DOHH2 (cell line): ENCODE measurements at regions not wholly inside any gene's neighbourhood (a gene's known extent, or its start where the extent isn't known, plus 50 kb on each side); places are given as distances from the start of the nearest gene placed in this dataset.

Source experiments
- H3F3A ChIP-seq: fragments of 200-600 bp; sonication (generic), shearing (Covaris generic); 2 replicates; pipeline ENCODE4 v1.6.0; 2016; ENCODE audit warnings: antibody characterized with exemption, mild to moderate bottlenecking; ENCODE audit not compliant: control insufficient read depth, insufficient read depth
- H3K27ac ChIP-seq: fragments of 200-600 bp; sonication (generic); 2 replicates; pipeline ENCODE4 v1.5.1; 2014; ENCODE audit warnings: low read depth, mild to moderate bottlenecking, low read length, moderate library complexity
- H3K27me3 ChIP-seq: fragments of 200-600 bp; sonication (generic); 2 replicates; pipeline ENCODE4 v1.6.1; 2014; ENCODE audit warnings: mild to moderate bottlenecking, low read length, mixed read lengths; ENCODE audit not compliant: control insufficient read depth
- H3K36me3 ChIP-seq: fragments of 200-600 bp; sonication (generic); 2 replicates; pipeline ENCODE4 v1.6.1; 2014; ENCODE audit warnings: mild to moderate bottlenecking, low read length, moderate library complexity, mixed read lengths; ENCODE audit not compliant: control insufficient read depth
- H3K4me1 ChIP-seq: fragments of 200-600 bp; sonication (generic); 2 replicates; pipeline ENCODE4 v1.6.1; 2014; ENCODE audit warnings: mild to moderate bottlenecking, low read length, mixed read lengths; ENCODE audit not compliant: control insufficient read depth
- H3K4me2 ChIP-seq: fragments of 200-600 bp; sonication (generic); 2 replicates; pipeline ENCODE4 v1.6.0; 2014; ENCODE audit warnings: mild to moderate bottlenecking, low read length, moderate library complexity
- H3K4me3 ChIP-seq: fragments of 200-600 bp; sonication (generic); 2 replicates; pipeline ENCODE4 v1.5.1; 2014; ENCODE audit warnings: mild to moderate bottlenecking, low read length, mixed read lengths
- H3K79me2 ChIP-seq: fragments of 200-600 bp; sonication (generic); 2 replicates; pipeline ENCODE4 v1.6.1; 2014; ENCODE audit warnings: mild to moderate bottlenecking, low read length, mixed read lengths; ENCODE audit not compliant: control insufficient read depth
- H3K9me2 ChIP-seq: fragments of 200-600 bp; sonication (generic); replicated peaks from 2 replicates; pipeline ENCODE4 v1.6.1; 2014; ENCODE audit warnings: mild to moderate bottlenecking, low read length, mixed read lengths; ENCODE audit not compliant: control insufficient read depth
- H3K9me3 ChIP-seq: fragments of 200-600 bp; sonication (generic); 2 replicates; pipeline ENCODE4 v1.6.1; 2014; ENCODE audit warnings: antibody characterized with exemption, low read length, mixed read lengths; ENCODE audit not compliant: control insufficient read depth, insufficient read depth
- H4K20me1 ChIP-seq: fragments of 200-600 bp; sonication (generic); 2 replicates; pipeline ENCODE4 v1.6.0; 2014; ENCODE audit warnings: low read depth, mild to moderate bottlenecking, antibody characterized with exemption, low read length, moderate library complexity; ENCODE audit not compliant: control insufficient read depth, insufficient read depth
- EZH2phosphoT487 ChIP-seq: fragments of 200-600 bp; sonication (generic); IDR thresholded peaks from 2 replicates; pipeline ENCODE4 v1.6.1; 2017; ENCODE audit warnings: borderline replicate concordance, mild to moderate bottlenecking, antibody characterized with exemption, low read length, moderate library complexity, mixed read lengths
- TF ChIP-seq, protein P1 (sequence below): fragments of 200-600 bp; sonication (generic); IDR thresholded peaks from one replicate; pipeline ENCODE4 v1.5.1; 2014; ENCODE audit warnings: antibody characterized with exemption, mild to moderate bottlenecking, low read depth, low read length; ENCODE audit not compliant: poor library complexity, severe bottlenecking

DNA sequence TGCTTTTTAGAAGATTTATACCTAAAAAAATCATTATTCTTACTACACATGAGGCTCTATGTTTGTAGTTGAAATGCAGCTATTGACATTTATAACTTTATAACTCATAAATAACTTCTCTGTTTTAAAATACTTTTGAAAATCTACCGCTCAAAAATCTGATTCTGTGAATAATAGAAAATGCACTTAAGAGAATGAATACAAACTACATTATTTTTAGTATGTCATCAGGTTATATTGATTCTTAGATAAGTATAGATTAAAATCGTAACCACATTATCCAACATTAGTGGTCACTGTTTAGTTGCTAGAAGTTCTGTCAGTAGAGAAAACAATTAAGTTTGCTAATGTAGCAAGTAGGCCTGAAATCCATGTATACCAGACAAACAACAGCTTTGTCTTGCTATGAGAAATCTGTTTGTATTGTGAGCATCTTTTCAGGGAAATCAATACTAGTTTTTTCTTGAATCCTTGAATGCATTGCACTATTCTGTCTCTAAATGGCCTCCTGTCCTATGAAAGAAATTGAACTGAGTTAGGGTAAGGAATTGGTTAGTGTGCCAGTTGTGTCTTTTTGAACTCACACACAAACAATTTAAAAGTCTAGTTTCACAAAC is 116.5 kb upstream of the HDAC9 start:
- Histone ChIP-seq H3K27ac (no peak overlapping the region), H3K9me2 (no peaks in the 10 kb centered on the region), H3F3A (no peaks in the 10 kb centered on the region), H3K4me3 (no peak overlapping the region), H3K27me3 (no peaks in the 10 kb centered on the region), H3K9me3 (no peaks in the 10 kb centered on the region), H3K79me2 (no peaks in the 10 kb centered on the region), H3K4me1 (no peaks in the 10 kb centered on the region), H3K4me2 (no peak overlapping the region), H4K20me1 (no peaks in the 10 kb centered on the region), H3K36me3 (no peaks in the 10 kb centered on the region)
- TF ChIP-seq, protein P1, sequence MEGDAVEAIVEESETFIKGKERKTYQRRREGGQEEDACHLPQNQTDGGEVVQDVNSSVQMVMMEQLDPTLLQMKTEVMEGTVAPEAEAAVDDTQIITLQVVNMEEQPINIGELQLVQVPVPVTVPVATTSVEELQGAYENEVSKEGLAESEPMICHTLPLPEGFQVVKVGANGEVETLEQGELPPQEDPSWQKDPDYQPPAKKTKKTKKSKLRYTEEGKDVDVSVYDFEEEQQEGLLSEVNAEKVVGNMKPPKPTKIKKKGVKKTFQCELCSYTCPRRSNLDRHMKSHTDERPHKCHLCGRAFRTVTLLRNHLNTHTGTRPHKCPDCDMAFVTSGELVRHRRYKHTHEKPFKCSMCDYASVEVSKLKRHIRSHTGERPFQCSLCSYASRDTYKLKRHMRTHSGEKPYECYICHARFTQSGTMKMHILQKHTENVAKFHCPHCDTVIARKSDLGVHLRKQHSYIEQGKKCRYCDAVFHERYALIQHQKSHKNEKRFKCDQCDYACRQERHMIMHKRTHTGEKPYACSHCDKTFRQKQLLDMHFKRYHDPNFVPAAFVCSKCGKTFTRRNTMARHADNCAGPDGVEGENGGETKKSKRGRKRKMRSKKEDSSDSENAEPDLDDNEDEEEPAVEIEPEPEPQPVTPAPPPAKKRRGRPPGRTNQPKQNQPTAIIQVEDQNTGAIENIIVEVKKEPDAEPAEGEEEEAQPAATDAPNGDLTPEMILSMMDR, result no peak
- no peak for TF ChIP-seq EZH2phosphoT487

DNA sequence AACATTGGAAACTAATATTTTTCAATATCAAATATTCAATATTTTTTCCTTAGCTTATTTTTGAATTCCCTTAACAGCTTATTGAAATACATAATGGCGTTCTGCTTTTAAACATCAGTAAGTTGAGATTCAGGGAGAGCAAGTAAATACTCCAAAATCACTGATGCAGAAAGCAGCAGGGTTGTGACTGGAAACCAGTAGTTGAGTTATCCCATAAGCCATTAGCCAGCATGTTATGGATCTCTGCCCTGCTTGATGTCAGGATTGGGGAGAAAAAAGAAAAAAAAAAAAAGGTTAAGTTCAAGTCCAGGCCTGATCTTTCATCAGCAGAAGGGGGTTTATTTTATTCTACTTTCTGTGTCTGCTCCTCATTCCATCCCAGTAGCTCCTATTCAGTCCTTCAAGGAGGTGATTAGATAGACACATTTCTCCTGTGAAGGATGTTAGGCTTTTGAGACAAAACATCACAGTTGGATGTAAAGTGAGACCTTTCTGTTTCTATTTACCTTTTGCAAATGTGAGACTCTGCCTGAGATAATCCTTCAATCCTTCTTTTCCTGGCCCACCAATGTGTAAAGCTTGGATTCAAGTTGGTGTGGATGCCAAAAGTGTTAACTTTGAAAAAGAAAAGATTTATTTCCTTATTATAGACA is 110.9 kb upstream of the HDAC9 start:
- TF ChIP-seq, protein P1, result no peak
- no peak for TF ChIP-seq EZH2phosphoT487
- Histone ChIP-seq H3K4me2 (no peak overlapping the region), H3K27me3 (no peaks in the 10 kb centered on the region)

DNA sequence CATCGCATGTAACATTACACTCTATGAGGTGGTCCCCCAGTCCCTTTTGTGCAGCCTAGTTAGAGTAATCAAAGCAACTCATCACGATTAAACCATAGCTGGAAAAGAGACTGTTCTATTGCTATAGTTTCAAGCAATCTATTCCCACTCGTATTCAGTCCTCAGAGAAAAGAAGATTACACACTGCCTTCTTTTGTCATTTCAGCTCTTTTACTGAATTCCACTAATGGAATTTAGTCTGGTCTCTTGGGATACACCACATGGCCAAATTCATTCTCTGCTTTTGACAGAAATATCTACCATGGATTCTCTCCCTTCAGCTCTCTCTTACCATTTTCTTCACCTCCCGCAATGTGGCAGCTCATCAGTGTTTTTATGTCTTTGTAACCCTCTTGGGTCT is 108.9 kb upstream of the HDAC9 start:
- Histone ChIP-seq H3K4me2 (no peak overlapping the region), H3K9me3 (no peaks in the 10 kb centered on the region), H3K79me2 (no peaks in the 10 kb centered on the region), H3K27me3 (no peaks in the 10 kb centered on the region), H3K9me2 (no peaks in the 10 kb centered on the region), H4K20me1 (no peaks in the 10 kb centered on the region), H3K36me3 (no peaks in the 10 kb centered on the region), H3K4me1 (peaks cover 30% of the 10 kb centered on the region), H3K4me3 (no peak overlapping the region), H3F3A (no peaks in the 10 kb centered on the region), H3K27ac (no peak overlapping the region)
- TF ChIP-seq EZH2phosphoT487, result no peak
- TF ChIP-seq, protein P1, result no peak

More for the DNA sequence above, 110.9 kb upstream of the HDAC9 start:
- no peaks in the 10 kb centered on the region for H4K20me1 ChIP-seq
- no peaks in the 10 kb centered on the region for H3K79me2 ChIP-seq
- no peaks in the 10 kb centered on the region for H3F3A ChIP-seq
- H3K4me3 ChIP-seq, result no peak overlapping the region
- H3K9me2 ChIP-seq, result no peaks in the 10 kb centered on the region
- H3K9me3 ChIP-seq, result no peaks in the 10 kb centered on the region
- H3K27ac ChIP-seq, result no peak overlapping the region
- no peaks in the 10 kb centered on the region for H3K36me3 ChIP-seq
- peaks cover 18% of the 10 kb centered on the region for H3K4me1 ChIP-seq
